NCI-H446 treated with DMSO at 0.1 percent for 48 hours (cell line): ENCODE measurements at regions not wholly inside any gene's neighbourhood (a gene's known extent, or its start where the extent isn't known, plus 50 kb on each side); places are given as distances from the start of the nearest gene placed in this dataset.
"Not testable (repeated sequence)": the region's sequence is repeated elsewhere in the genome, so short reads cannot be mapped to it uniquely, and the experiment has no call there.

Source experiments
- DNase-seq: peaks from one replicate; lab custom pipeline; 2025; lab: John Stamatoyannopoulos, UW

DNA sequence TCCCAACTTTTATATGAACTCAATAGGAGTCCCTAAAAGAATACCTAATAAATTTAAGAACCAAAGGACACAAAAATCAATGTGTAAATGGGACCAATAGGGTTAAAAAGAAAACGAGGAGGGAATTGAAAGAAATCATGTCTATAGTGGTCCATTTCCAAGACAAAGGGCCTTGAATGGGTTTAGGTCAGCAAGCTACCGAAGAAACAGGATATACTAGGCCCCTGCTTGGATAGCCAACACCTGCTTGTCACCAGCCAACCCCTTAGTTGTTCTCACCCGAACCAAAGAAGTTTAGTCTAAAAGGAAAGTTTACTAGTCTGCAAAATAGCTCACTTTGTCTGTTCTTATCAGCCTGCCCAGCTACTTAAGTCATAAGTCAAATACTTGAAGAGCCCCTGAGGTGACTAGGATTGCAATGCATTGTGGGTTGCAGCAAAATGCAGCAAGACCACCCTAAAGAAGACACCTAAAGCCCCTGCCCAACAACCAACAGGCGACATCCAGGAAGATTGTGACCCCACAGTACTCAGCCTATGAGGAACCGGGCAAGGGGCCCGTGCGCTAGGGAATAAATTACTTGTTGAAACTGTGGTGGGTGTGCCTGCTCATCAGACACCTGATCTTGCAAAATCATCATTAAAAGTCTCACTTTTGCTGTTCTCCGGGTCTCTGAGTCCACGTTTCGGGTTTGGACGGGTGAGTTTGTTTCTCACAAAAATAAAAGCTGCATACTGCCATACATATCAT lies 183.9 kb upstream of the PPP1R26 start:
- DNase-seq = no peak

DNA sequence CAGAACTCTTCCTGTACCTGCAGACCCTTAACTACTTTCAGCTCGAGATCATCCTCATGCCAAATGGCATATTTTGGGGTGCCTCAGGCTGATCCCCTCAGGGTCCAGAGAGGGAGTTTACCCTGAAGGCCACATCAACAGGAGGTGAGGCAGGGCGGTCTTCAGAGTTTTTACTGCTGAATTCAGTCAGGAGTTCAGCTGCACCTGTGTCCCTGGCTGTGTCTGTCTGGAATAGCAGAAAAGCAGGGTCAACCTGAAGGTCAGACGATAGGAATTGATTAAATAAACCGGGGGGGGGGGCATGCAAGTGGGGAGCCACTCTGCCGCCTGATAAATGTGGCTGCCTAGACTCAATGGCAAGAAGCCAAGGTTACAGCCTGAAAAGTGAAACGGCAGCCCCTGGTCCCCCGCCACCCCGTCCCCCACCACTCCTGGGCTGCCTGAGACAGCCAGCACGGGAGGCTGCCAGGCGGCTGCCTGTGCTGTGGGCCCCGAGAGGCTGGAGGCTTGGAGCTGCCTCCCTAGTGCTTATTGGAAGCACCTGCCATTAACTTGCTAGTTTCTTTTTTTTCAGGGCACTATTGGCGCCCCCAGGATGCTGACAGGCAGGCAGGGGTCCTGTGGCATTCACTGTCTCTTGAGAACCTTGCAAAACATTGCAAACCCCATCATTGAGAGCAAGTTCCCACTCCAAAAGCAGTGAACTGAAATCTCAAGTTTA lies 182.7 kb upstream of the PPP1R26 start:
- DNase-seq = no peak

DNA sequence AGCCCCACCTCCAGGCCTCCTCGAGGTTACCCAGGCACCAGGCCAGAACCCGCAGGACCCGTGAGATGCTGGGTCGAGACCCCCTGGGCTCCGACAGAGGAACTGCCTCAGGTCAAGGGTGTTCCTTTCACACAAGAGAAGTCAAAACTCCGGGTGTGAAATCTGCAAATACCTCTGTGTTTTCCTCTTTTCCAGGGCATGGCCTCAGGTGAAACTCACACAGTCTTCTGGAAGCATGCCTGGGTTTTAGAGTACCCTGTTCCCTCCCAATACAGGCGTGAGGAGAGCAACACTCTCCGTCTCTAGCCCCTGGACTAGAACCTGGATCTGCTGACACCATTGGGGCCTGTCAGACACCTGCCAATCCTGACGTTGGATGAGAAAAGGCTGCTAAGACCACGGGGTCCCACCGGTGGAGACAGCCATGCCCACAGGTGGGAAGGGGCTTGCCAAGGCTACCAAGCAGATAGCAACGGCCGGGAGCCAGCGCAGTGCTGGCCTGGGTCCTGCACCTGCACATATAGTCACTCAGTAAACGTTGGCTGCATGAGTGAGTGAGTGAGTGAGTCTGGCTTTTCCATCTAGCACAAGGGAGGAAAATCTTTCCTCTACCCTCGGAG lies 182.0 kb upstream of the PPP1R26 start:
- DNase-seq = no peak

DNA sequence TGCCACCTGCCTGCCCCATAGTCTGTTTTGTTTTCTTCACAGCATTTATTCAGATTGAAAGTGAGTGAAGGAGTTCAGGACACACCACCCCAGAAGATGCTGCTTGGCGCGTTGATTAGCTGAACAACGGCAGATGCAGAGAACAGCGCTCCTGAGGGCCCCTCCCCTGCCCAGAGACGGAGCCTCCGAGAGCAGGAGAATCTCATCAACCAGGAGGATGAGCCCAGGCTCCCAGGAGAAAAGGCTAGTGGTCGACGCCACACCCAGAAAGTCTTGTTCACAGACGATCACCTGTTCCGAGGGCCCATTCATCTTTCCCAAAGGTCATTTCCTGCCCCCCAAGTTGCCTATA lies 180.4 kb upstream of the PPP1R26 start:
- no peak for DNase-seq

DNA sequence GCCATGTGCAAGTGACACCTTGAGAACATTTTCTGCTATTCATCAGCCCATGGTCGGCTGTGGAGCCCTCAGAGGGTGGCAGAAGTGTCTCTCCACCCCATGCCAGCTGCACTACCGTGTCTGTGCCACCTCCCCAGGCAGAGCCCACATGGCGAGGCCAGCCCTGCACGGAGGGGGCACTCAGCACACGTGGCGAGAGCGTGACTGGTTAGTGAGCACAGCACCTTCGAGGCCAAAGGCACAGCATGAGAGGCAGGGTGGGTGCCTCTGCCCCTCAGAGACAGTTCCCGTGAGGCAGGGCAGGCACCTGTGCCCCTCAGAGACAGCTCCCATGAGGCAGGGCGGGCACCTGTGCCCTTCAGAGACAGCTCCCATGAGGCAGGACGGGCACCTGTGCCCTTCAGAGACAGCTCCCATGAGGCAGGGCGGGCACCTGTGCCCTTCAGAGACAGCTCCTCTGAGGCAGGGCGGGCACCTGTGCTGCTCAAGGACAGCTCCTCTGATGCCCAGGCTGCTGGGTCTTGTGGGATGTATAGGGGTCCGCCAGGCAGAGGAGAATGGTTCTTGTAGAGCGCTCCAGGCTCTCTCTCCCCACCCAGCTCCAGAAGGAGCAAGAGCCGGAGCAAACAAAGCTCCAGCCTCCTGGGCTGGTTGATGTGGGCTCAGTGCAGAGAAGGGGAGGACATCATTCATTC lies 179.8 kb upstream of the PPP1R26 start:
- DNase-seq = no peak

DNA sequence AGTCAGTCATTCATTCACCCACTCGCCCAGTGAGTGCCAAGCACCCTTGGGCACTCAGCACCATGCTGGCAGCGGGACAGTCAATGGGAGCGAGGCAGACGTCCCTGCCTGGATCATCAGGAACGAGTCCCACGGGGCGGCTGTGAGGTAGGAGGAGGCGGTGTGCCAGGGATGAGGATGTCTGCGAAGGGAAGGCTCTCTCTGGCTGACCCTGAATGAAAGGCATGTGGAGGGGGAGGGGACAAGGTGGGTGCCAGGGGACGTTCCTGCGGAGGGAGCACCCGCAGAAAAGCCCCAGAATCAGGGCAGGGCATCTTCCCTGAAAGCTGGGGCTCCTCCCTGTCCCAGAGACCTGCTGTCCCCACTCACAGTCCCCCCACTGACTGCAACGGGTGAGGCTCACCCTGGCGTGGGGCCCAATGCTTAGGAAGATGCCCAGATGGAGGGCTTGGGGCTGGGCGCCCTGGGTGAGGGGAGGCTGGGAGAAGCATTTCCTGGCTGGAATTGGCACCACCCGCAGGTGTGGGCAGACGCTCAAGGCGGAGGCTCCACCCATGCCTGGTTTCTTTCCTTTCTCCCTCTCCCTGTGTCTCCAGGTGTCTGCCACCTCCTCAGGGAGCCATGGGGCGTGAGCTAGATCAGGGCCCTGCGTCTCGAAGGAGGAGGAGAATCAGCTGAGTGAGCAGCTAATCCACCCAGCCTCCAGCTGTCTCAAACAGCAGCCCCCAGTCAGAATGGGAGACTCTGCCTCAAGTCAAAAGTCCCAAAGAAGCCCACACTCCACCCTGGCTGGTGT lies 179.0 kb upstream of the PPP1R26 start:
- peak; percentile 12 for DNase-seq

DNA sequence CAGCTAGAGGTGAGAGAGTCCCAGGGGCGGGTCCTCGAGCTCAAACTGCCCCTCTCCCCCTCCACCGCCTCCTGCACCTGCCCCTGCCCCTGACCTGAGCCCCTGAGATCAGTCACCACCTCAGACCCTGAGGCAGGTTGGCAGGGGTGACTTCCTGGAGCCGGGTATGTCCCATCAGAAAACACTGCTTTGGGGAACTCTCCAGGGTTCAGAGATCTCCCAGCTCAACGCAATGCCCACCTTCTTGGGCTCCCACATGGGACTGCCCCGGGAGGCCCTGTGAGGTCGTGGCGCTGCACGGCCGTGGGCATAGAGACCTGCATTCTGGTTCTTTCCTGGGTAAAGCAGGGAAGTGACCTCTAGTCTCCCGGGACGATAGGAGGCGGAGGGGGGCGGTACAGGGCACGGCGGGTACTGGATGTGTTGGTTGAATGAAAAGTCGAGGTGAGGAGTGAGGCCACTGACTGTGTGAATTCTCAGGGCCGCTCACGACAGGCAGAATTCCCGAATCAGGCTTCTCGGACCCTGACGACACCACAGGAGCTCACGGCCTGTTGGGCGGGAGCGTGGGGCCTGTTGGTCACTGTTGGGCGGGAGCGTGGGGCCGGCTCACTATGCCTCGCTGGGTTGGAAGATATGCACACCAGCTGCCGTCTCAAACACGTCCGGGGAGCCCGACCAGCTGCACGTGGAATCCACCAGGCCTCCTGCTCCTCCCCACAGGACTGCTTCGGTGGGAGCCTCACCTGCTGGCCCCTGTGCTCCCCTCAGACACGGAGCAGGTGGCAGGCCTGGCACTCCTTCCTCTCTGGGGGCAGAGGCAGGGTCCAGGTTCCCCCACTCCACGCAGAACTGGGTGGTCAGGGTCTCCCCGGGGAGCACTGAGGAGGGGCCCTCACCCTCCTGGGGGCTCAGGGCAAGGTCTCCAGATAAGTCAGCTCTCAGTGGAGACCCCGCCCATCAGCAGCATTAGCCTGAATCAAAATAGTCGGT lies 178.0 kb upstream of the PPP1R26 start:
- no peak for DNase-seq

DNA sequence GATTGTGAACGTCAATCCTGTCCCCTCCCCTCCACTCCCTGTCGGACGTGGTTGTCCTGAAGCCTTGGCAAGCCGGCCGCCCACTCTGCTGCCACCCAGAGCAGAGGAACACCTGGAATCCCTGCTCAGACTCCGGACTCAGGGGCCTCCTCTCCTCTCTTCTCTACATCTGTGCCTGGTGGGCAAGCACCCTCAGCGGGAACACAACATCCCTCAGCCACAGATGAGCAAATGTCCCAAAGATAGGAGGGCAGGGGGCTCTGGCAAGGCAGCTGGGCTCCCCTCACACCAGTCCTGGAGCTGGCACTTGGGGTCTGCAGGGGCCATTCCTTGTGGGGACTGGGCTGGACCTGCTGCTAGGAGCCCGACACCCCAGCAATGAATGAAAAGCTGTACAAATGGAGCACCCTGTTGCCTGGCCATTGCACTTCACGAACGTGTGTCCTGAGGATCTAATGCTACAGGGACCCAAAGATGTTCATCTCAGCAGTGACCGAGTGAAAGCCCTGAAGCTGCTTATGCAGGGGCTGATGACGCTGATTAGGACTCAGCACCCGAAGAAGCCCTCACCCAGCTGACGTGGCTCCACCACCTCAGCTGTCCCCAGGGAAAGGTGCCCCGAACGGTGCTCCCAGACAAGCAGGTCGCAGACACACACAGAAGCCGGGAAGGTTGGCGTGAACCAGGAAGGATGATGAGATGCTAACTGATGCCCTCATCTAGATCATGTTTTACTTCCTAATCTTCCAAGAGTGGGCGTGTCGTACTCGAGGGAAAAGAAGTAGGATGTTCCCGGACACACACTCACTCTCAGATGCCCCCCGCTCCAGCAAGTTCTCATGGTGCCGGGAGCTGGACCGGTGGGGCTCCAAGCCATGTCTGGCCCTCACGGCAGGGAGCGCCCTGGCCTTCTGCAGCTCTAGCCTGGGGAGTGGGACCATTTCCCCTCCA lies 177.0 kb upstream of the PPP1R26 start:
- no peak for DNase-seq

DNA sequence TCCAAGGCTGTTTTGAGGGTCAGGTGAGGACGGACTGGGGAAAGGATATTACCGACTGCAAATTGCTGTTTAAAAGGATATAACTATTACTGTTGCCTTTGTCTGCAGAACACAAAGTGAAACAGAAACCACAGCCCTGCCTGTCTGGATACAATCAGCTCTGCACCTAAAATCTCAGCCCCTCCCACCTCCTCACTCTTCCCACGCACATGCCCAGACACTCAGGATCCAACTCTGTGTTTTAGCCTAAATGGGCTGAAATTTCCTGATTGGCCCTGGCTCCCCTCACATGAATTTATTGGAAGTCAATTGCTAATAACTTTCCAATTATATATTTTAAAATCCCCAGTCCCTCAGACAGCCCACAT lies 176.3 kb upstream of the PPP1R26 start:
- DNase-seq = no peak

DNA sequence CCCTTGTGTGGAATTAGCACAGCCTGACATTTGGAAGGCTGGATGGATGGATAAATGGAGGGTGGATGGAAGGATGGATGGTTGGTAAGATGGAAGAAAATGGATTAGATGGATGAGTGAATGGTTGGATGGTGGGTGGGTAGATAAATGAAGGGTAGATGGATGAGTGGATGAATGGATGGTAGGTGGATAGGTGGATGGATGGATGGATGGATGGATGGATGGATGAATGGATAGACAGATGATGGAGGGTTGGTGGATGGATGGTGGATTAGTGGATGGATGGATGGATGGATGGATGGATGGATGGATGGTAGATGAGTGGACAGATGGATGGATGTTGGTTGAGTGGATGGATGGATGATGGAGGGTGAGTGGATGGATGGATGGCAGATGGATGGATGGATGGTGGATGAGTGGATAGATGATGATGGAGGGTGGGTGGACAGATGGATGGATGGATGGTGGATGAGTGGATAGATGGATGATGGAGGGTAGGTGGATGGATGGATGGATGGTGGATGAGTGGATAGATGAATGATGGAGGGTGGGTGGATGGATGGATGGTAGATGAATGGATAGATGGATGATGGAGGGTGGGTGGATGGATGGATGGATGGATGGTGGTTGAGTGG lies 175.6 kb upstream of the PPP1R26 start:
- no peak for DNase-seq

DNA sequence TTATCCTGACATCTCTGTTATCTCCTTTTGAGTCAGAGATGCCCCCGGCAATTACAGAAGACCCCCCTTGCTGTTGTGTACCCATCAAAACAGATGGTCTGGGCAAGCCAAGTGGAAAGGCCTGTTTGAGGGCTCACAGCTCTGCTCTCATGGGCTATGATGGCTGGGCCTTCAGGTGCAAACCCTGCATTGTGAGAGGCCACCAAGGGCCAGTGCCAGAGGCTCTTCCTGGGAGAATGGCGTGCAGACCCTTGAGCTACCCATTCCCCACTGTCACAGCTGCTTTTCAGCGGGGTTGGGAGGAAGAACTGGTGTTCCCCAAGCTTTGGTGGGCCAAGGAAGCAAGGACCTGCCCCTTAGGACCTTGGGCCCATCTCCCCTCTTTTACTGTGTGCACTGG lies 174.7 kb upstream of the PPP1R26 start:
- DNase-seq = no peak

DNA sequence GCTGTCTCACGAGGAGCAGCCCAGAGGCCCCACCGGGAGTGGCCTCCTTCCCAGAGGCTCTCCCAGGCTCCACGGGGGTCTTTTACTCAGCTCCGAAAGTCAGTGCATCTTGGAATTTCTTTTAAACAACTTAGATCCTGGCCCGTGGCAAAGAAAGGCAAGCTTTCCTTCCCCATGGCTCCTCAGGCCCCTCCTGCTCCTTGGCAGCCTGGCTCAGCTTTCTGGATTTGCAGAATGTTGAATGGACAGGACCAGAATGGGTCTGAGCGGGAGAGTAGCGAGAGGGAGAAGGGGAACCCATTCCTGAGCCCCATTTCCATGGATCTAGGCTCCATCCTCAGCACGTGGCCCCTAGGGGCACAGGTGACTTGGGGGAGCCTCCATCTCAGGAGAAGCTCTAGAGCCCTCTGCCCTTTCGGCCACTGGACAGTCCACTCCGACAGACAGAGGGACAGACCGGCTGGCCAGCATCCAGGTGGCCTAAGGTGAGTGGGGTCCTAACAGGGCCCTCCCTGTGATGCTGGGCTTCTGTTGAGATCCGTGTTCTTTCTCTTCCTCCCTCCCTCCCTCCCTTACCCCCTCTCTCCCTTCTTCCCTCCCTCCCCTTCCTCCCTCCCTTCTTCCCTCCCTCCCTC lies 173.9 kb upstream of the PPP1R26 start:
- DNase-seq = no peak

DNA sequence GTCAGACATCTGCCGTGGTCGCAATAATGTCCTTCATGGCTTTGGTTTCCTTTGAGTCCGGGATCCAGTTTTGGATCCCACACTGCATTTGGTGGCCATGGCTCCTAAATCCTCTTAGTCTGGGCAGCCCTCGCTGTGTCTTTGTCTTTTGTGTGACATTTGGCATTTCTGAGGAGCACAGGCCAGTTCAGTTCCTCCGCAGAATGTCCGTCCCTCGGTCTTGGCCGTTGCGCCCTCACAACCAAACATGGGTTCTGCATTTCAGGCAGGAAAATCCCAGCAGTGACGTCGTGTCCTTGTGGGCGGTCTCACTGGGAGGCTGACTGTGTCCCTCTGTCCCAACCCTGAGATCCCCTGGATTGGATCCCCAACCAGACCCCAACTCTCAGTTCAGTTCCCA lies 172.9 kb upstream of the PPP1R26 start:
- no peak for DNase-seq

DNA sequence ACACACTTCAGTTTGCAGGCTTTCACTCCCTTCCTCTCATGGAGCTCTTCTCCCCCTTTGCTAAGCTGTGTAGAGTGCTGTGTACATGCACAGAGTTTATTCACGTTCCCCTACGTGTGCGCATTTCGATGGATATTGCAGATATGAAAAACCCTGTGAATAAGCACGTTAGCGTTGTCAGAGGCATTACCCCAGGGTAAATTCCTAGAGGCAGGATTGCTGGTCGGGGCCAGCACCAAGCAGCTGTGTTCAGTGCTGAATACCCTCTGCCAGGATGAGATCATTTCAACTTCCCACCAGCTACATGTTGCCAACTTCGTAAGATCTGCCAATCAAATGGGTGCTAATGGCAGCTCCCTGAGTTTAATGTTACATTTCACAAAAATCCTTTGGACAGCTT lies 172.3 kb upstream of the PPP1R26 start:
- peak; percentile 66 for DNase-seq

DNA sequence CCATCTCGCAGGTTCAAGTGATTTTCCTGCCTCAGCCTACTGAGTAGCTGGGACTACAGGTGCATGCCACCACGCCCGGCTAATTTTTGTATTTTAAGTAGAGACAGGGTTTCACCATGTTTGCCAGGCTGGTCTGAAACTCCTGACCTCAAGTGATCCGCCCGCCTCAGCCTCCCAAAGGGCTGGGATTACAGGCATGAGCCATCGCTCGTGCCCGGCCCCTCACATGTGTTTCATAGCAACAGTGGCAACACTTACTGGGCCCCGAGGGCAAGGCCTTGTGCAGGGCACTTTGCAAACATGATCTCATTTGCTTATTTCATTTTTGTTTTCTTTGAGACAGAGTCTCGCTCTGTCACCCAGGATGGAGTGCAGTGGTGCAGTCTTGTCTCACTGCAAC lies 171.7 kb upstream of the PPP1R26 start:
- not testable (repeated sequence) for DNase-seq

DNA sequence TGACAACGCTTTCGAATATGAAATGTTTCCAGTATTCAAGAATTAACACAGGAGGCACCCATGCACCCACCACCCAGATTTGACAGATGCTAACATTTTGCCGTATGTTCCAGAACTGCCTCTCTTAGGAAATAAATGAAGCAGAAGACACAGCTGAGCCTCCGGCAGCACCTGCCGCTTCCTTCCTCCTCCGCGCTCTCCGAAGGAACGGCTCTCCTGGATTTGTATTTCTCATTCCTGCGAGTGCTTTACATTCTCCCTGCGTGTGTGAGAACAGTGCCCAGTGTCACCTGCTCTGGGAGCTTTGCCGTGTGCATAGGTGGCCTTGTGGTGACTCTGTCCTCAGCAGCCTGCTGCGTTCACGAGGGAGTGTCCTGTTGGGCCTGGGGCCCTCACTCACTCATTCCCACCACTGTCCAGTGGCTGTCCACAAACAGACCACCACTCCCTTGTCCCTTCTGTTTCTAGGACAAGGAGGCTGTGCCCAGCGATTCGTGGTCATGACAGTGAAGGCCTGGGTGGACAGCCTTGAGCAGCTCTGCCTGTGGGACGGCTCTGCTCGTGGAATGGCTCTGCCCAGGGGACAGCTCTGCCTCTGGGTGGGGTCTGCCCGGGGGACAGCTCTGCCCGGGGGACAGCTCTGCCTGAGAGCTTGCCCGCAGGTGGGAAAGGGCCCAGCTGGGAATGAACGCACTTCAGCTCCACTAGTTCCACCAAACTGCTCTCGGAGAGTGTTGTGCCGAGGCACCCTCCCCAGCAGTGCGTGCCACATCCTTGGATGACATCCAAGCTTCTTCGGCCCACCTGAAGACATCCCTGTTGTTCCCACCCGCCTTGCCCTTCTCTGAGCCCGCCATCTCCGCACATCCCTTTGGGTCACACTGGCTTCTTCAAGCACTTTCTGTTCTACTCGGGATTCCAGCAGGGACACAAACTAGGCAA lies 170.5 kb upstream of the PPP1R26 start:
- DNase-seq = no peak

DNA sequence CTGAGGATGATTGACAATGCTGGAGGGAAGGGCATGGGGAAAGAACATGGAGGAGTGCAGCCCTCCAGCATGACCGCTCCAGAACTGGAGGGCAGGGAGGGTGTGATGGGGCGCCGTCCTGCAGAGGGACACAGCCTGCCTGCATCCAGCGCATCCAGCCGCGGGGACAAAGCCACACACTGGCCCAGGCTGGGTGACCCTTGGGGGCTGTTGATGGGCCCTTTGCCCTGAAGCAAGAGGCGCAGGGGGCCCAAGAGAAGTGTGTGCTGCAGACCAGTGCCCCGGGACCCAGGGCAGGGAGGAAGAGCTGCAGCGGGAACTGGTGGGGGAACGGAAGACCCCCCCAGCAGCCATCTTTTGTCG lies 169.8 kb upstream of the PPP1R26 start:
- DNase-seq = no peak

DNA sequence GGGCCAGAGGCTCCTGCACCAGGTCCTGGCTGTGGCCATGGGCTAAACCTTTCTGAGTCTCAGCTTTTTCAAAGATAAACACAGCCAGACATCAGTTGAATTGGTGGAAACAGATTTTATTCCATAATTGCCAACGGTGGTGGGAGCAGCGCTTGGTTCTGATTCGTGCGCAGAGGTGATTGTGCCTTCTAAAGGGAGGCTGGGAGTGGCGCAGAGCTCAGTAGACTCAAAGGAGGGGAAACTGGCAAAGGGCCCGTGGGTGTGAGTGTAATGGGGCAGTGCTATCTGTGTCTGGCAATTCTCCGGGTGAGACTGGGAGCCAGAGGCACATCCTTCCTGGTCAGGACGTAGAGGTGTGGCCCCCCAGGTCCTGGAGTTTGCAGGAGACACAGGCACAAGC lies 169.4 kb upstream of the PPP1R26 start:
- DNase-seq = no peak
